ENCODE measurements at regions not wholly inside any gene's neighbourhood (a gene's known extent, or its start where the extent isn't known, plus 50 kb on each side); places are given as distances from the start of the nearest gene placed in this dataset.

- TF ChIP-seq CTCF (IDR thresholded peaks at IDR 0.05): no peak
- no peak for TF ChIP-seq POLR2AphosphoS5 (IDR thresholded peaks at IDR 0.05)
- no peak for TF ChIP-seq POLR2A (IDR thresholded peaks at IDR 0.05)
These were observed 79.9 kb upstream of the THSD7A start for GRCh38 chr7:11911900-11912299.
